ENCODE measurements at regions not wholly inside any gene's neighbourhood (a gene's known extent, or its start where the extent isn't known, plus 50 kb on each side); places are given as distances from the start of the nearest gene placed in this dataset.

- Histone ChIP-seq H3K9me3 (ENCODE audit: low read depth, low read length) (no peaks in the 10 kb centered on the region), H3K4me3 (no peak overlapping the region), H3K27ac (no peak overlapping the region), H3K9ac (ENCODE audit: insufficient read length) (no peak overlapping the region), H3K36me3 (ENCODE audit: insufficient read depth, low read length) (no peaks in the 10 kb centered on the region)
- TF ChIP-seq EZH2 (IDR thresholded peaks at IDR 0.05) (no peak), FOXP2 (optimal IDR thresholded peaks at IDR 0.05; ENCODE audit: control extremely low read depth, extremely low read length, insufficient read depth) (no peak), POLR2AphosphoS5 (IDR thresholded peaks at IDR 0.05; ENCODE audit: borderline replicate concordance, low read depth, low read length) (no peak)
- DNase-seq (ENCODE audit: low read depth, low spot score) = no peak
Observed at GRCh38 chr11:105449100-105449734, 160.7 kb upstream of the GRIA4 start.

GRCh38 chr11:105448703-105449079 is 161.2 kb upstream of the GRIA4 start:
- Histone ChIP-seq H3K9ac (ENCODE audit: insufficient read length) (no peak overlapping the region), H3K27ac (no peak overlapping the region), H3K4me3 (no peak overlapping the region), H3K9me3 (ENCODE audit: low read depth, low read length) (no peaks in the 10 kb centered on the region), H3K36me3 (ENCODE audit: insufficient read depth, low read length) (no peaks in the 10 kb centered on the region)
- TF ChIP-seq EZH2 (IDR thresholded peaks at IDR 0.05) (no peak), POLR2AphosphoS5 (IDR thresholded peaks at IDR 0.05; ENCODE audit: borderline replicate concordance, low read depth, low read length) (no peak), FOXP2 (optimal IDR thresholded peaks at IDR 0.05; ENCODE audit: control extremely low read depth, extremely low read length, insufficient read depth) (no peak)
- no peak for DNase-seq (ENCODE audit: low read depth, low spot score)

GRCh38 chr11:105447936-105448702 is 161.8 kb upstream of the GRIA4 start:
- no peak for DNase-seq (ENCODE audit: low read depth, low spot score)
- Histone ChIP-seq H3K36me3 (ENCODE audit: insufficient read depth, low read length) (no peaks in the 10 kb centered on the region), H3K4me3 (no peak overlapping the region), H3K27ac (no peak overlapping the region), H3K9me3 (ENCODE audit: low read depth, low read length) (no peaks in the 10 kb centered on the region), H3K9ac (ENCODE audit: insufficient read length) (no peak overlapping the region)
- no peak for TF ChIP-seq POLR2AphosphoS5 (IDR thresholded peaks at IDR 0.05; ENCODE audit: borderline replicate concordance, low read depth, low read length)
- TF ChIP-seq FOXP2 (optimal IDR thresholded peaks at IDR 0.05; ENCODE audit: control extremely low read depth, extremely low read length, insufficient read depth) = no peak
- no peak for TF ChIP-seq EZH2 (IDR thresholded peaks at IDR 0.05)

- no peaks in the 10 kb centered on the region for H3K36me3 ChIP-seq (ENCODE audit: insufficient read depth, low read length)
- no peaks in the 10 kb centered on the region for H3K9me3 ChIP-seq (ENCODE audit: low read depth, low read length)
- no peak overlapping the region for H3K27ac ChIP-seq
- TF ChIP-seq EZH2 (IDR thresholded peaks at IDR 0.05) = no peak
- TF ChIP-seq POLR2AphosphoS5 (IDR thresholded peaks at IDR 0.05; ENCODE audit: borderline replicate concordance, low read depth, low read length) = no peak
- TF ChIP-seq FOXP2 (optimal IDR thresholded peaks at IDR 0.05; ENCODE audit: control extremely low read depth, extremely low read length, insufficient read depth) = no peak
- DNase-seq (ENCODE audit: low read depth, low spot score) = no peak
- no peak overlapping the region for H3K9ac ChIP-seq (ENCODE audit: insufficient read length)
- no peak overlapping the region for H3K4me3 ChIP-seq
Observed at GRCh38 chr11:105443623-105444022, 166.2 kb upstream of the GRIA4 start.

- Histone ChIP-seq H3K9ac (ENCODE audit: insufficient read length) (no peak overlapping the region), H3K9me3 (ENCODE audit: low read depth, low read length) (no peaks in the 10 kb centered on the region), H3K36me3 (ENCODE audit: insufficient read depth, low read length) (no peaks in the 10 kb centered on the region), H3K4me3 (no peak overlapping the region), H3K27ac (no peak overlapping the region)
- DNase-seq (ENCODE audit: low read depth, low spot score) = no peak
- TF ChIP-seq FOXP2 (optimal IDR thresholded peaks at IDR 0.05; ENCODE audit: control extremely low read depth, extremely low read length, insufficient read depth) (no peak), POLR2AphosphoS5 (IDR thresholded peaks at IDR 0.05; ENCODE audit: borderline replicate concordance, low read depth, low read length) (no peak), EZH2 (IDR thresholded peaks at IDR 0.05) (no peak)
Observed at GRCh38 chr11:105432241-105432995, 177.5 kb upstream of the GRIA4 start.

- Histone ChIP-seq H3K27ac (no peak overlapping the region), H3K9me3 (ENCODE audit: low read depth, low read length) (no peaks in the 10 kb centered on the region), H3K4me3 (no peak overlapping the region), H3K36me3 (ENCODE audit: insufficient read depth, low read length) (no peaks in the 10 kb centered on the region), H3K9ac (ENCODE audit: insufficient read length) (no peak overlapping the region)
- DNase-seq (ENCODE audit: low read depth, low spot score) = no peak
- TF ChIP-seq EZH2 (IDR thresholded peaks at IDR 0.05) (no peak), POLR2AphosphoS5 (IDR thresholded peaks at IDR 0.05; ENCODE audit: borderline replicate concordance, low read depth, low read length) (no peak), FOXP2 (optimal IDR thresholded peaks at IDR 0.05; ENCODE audit: control extremely low read depth, extremely low read length, insufficient read depth) (no peak)
Observed at GRCh38 chr11:105429096-105429910, 180.6 kb upstream of the GRIA4 start.

- Histone ChIP-seq H3K36me3 (ENCODE audit: insufficient read depth, low read length) (no peaks in the 10 kb centered on the region), H3K4me3 (no peak overlapping the region), H3K27ac (no peak overlapping the region), H3K9ac (ENCODE audit: insufficient read length) (no peak overlapping the region), H3K9me3 (ENCODE audit: low read depth, low read length) (no peaks in the 10 kb centered on the region)
- no peak for DNase-seq (ENCODE audit: low read depth, low spot score)
- TF ChIP-seq POLR2AphosphoS5 (IDR thresholded peaks at IDR 0.05; ENCODE audit: borderline replicate concordance, low read depth, low read length) = no peak
- TF ChIP-seq FOXP2 (optimal IDR thresholded peaks at IDR 0.05; ENCODE audit: control extremely low read depth, extremely low read length, insufficient read depth) = no peak
- TF ChIP-seq EZH2 (IDR thresholded peaks at IDR 0.05) = no peak
Observed at GRCh38 chr11:105407101-105407500, 202.8 kb upstream of the GRIA4 start.
